Mucosa of rectum (tissue), 2 donors: ENCODE measurements at regions not wholly inside any gene's neighbourhood (a gene's known extent, or its start where the extent isn't known, plus 50 kb on each side); places are given as distances from the start of the nearest gene placed in this dataset.

Experiments used
- H3K27ac ChIP-seq, 2 donors: one replicate each; pipeline ENCODE4 v1.7.0; 2013; ENCODE audit warnings: inconsistent platforms in 2 of 2, low read depth in 2 of 2, low read length in 2 of 2
- H3K27me3 ChIP-seq, 2 donors: one replicate each; pipeline ENCODE4 v1.7.0; 2013; ENCODE audit warnings: low read length in 2 of 2; ENCODE audit not compliant: control insufficient read depth in 2 of 2, insufficient read depth in 2 of 2
- H3K36me3 ChIP-seq, 2 donors: one replicate each; pipeline ENCODE4 v1.7.0; 2013; ENCODE audit warnings: low read length in 2 of 2; ENCODE audit not compliant: control insufficient read depth in 2 of 2, insufficient read depth in 2 of 2
- H3K4me1 ChIP-seq, 2 donors: one replicate each; pipeline ENCODE4 v1.7.0; 2013; ENCODE audit warnings: low read length in 2 of 2, mild to moderate bottlenecking in 1 of 2; ENCODE audit not compliant: control insufficient read depth in 2 of 2, insufficient read depth in 2 of 2
- H3K4me3 ChIP-seq, 2 donors: one replicate each; pipeline ENCODE4 v1.7.0; 2013; ENCODE audit warnings: low read length in 2 of 2
- H3K9ac ChIP-seq, 2 donors: one replicate each; pipeline ENCODE4 v1.7.0; 2013; ENCODE audit warnings: low read length in 2 of 2, low read depth in 1 of 2, mild to moderate bottlenecking in 1 of 2
- H3K9me3 ChIP-seq, 2 donors: one replicate each; pipeline ENCODE4 v1.7.0; 2013; ENCODE audit warnings: low read length in 2 of 2; ENCODE audit not compliant: control insufficient read depth in 2 of 2
- donor health status: healthy.
- donor health status: Normal muscosa, but diverticular disease.

DNA sequence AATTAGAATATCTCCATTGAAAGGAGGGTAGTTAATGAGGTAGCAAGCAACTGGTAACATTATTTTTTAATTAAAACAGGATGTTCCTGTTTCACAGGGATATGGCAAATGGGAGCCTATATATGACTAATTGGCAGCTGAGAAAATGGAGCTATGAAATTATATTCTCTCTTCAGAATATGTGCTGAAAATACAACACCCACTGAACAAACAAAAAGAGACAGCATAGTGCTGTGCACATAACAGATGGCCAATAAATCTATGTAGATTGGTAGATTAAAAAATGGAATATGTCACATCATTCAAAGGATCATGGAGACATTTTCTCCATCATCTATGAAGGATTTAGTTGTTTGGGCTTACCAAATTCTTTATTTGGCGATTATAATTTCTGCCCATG lies 362.0 kb downstream of the GPR37 start:
- no peaks in the 10 kb centered on the region for H3K27me3 ChIP-seq
- no peak overlapping the region for H3K9ac ChIP-seq
- no peaks in the 10 kb centered on the region for H3K36me3 ChIP-seq
- H3K27ac ChIP-seq: no peak overlapping the region
- H3K4me1 ChIP-seq: no peaks in the 10 kb centered on the region
- H3K4me3 ChIP-seq: no peak overlapping the region
- no peaks in the 10 kb centered on the region for H3K9me3 ChIP-seq

DNA sequence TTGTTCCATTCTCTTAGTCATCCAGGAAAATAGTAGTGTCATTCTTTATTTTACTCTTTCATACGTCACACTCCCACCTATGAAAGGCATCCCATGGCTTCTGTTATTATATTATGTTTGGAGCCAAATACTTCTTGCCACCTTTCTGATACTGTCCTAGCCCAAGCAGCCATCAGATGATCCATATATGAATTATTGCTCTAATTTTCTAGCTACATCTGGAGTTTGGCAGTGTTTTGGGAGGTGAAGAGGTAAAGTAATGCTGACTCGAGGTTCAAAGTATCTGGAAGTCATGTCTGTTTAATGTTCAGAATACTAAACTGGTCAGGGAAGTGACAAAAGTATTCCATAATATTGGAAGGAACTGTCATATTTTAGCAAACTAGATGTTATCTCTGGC lies 362.5 kb downstream of the GPR37 start:
- Histone ChIP-seq H3K36me3 (no peaks in the 10 kb centered on the region), H3K27ac (no peak overlapping the region), H3K9ac (no peak overlapping the region), H3K9me3 (no peaks in the 10 kb centered on the region), H3K27me3 (no peaks in the 10 kb centered on the region), H3K4me3 (no peak overlapping the region), H3K4me1 (no peaks in the 10 kb centered on the region)

GRCh38 chr7:124399941-124400340 lies 365.7 kb downstream of the GPR37 start:
- Histone ChIP-seq H3K4me1 (no peaks in the 10 kb centered on the region), H3K27me3 (no peaks in the 10 kb centered on the region), H3K9ac (no peak overlapping the region)

DNA sequence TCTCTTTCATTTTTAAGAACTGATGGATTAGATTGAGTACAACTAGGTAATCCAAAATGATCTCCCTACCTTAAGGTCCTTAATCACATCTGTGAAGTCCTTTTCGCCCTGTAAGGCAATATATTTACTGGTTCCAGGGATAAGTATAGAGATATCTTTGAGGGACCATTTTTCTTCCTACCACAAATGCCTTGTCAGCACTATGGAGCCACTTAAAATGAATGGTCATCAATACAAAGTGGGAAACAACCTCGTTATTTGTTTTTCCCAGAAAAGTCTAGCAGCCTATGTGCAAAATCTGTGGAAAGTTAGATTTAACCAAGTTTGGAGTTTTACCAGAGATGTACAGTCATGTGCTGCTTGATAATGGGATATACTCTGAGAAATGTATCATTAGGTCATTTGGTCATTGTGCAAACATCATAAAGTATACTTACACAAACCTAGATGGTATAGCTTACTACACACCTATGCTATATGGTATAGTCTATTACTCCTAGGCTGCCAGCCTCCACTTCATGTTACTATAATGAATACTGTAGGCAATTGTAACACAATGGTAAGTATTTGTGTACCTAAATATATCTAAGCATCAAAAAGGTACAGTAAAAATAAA lies 366.2 kb upstream of the TMEM229A start:
- Histone ChIP-seq H3K9me3 (no peaks in the 10 kb centered on the region), H3K27me3 (no peaks in the 10 kb centered on the region), H3K9ac (no peak overlapping the region), H3K4me3 (no peak overlapping the region), H3K4me1 (no peaks in the 10 kb centered on the region), H3K27ac (no peak overlapping the region), H3K36me3 (no peaks in the 10 kb centered on the region)

More at GRCh38 chr7:124399941-124400340, 365.7 kb downstream of the GPR37 start:
- Histone ChIP-seq H3K4me3 (no peak overlapping the region), H3K9me3 (no peaks in the 10 kb centered on the region), H3K27ac (no peak overlapping the region), H3K36me3 (no peaks in the 10 kb centered on the region)

DNA sequence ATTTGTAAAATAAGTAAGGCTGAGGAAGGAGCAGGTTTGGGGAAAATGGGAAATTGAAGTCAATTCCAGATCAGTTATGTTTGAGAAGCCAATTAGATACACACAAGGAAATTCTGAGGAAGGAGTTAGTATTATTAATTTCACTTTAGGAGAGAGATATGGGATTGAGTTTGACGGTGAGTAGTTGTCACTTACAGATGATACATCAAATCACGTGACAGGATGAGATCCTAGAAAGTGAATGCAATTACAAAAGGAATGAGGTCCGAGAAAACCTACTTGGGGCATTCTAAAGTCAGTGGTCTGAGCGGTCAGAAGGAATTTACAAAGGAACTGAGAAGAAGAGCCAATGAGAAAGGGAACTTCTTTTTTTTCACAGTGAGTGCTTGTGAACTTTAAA lies 364.3 kb upstream of the TMEM229A start:
- Histone ChIP-seq H3K9me3 (no peaks in the 10 kb centered on the region), H3K4me3 (no peak overlapping the region), H3K27ac (no peak overlapping the region), H3K27me3 (no peaks in the 10 kb centered on the region), H3K9ac (no peak overlapping the region), H3K4me1 (no peaks in the 10 kb centered on the region), H3K36me3 (no peaks in the 10 kb centered on the region)

GRCh38 chr7:124390301-124390700 lies 357.4 kb upstream of the TMEM229A start:
- Histone ChIP-seq H3K4me1 (no peaks in the 10 kb centered on the region), H3K27me3 (no peaks in the 10 kb centered on the region), H3K36me3 (no peaks in the 10 kb centered on the region), H3K4me3 (no peak overlapping the region), H3K27ac (no peak overlapping the region), H3K9me3 (no peaks in the 10 kb centered on the region), H3K9ac (no peak overlapping the region)

DNA sequence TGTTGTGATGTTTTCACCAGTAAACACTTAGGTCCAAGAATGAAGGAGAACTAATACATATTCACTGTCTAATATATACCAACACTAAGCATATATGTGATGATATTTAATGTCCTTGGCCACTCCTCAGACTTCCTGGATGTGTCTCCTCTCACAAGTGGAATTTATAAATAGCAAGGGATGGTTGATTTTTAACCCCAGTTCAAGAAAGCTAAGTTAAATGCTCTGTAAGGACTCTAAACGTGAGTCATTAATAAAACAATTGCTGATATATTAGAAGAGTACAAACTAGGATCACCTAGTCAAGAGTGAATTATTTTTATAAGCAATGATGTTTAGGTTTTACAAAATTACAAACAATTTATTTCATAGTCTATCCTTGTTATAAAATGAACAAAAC lies 355.9 kb upstream of the TMEM229A start:
- H3K9ac ChIP-seq: no peak overlapping the region
- H3K27ac ChIP-seq: no peak overlapping the region
- H3K4me3 ChIP-seq: no peak overlapping the region
- no peaks in the 10 kb centered on the region for H3K4me1 ChIP-seq
- no peaks in the 10 kb centered on the region for H3K9me3 ChIP-seq
- H3K27me3 ChIP-seq: no peaks in the 10 kb centered on the region
- no peaks in the 10 kb centered on the region for H3K36me3 ChIP-seq

GRCh38 chr7:124387056-124387455 lies 354.2 kb upstream of the TMEM229A start:
- H3K9me3 ChIP-seq: no peaks in the 10 kb centered on the region
- no peak overlapping the region for H3K27ac ChIP-seq
- no peak overlapping the region for H3K4me3 ChIP-seq
- H3K9ac ChIP-seq: no peak overlapping the region
- H3K4me1 ChIP-seq: no peaks in the 10 kb centered on the region
- H3K27me3 ChIP-seq: no peaks in the 10 kb centered on the region
- no peaks in the 10 kb centered on the region for H3K36me3 ChIP-seq

DNA sequence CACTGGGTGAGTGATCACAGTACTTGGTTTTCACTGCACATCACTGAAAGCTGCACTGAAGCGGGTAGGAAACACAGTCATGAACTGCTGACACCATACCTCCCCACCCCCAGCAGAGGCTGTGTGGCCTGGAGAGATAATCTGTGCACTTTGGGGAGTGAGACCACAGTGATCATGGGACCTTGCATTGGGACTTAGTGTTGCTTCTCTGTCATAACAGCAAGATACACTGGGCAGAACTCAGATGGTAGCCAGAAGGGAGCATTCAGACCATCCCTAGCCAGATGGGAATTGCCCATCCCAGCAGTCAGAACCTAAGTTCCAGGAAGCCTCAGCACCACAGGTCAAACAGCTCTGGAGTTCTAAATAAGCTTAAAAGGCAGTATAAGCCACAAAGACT lies 346.4 kb upstream of the TMEM229A start:
- Histone ChIP-seq H3K4me3 (no peak overlapping the region), H3K9me3 (no peaks in the 10 kb centered on the region), H3K4me1 (no peaks in the 10 kb centered on the region), H3K9ac (no peak overlapping the region), H3K36me3 (no peaks in the 10 kb centered on the region), H3K27me3 (no peaks in the 10 kb centered on the region), H3K27ac (no peak overlapping the region)

- Histone ChIP-seq H3K36me3 (no peaks in the 10 kb centered on the region), H3K4me1 (no peaks in the 10 kb centered on the region), H3K9ac (no peak overlapping the region), H3K9me3 (no peaks in the 10 kb centered on the region), H3K27ac (no peak overlapping the region), H3K4me3 (no peak overlapping the region), H3K27me3 (no peaks in the 10 kb centered on the region)
Measured at GRCh38 chr7:124376111-124376510, 343.2 kb upstream of the TMEM229A start.

- no peaks in the 10 kb centered on the region for H3K9me3 ChIP-seq
- no peak overlapping the region for H3K9ac ChIP-seq
- H3K27me3 ChIP-seq: no peaks in the 10 kb centered on the region
- no peak overlapping the region for H3K27ac ChIP-seq
- no peaks in the 10 kb centered on the region for H3K4me1 ChIP-seq
- no peak overlapping the region for H3K4me3 ChIP-seq
- H3K36me3 ChIP-seq: no peaks in the 10 kb centered on the region
Measured at GRCh38 chr7:124375391-124375790, 342.5 kb upstream of the TMEM229A start.
